SU-DHL-6 (cell line): ENCODE measurements at regions not wholly inside any gene's neighbourhood (a gene's known extent, or its start where the extent isn't known, plus 50 kb on each side); places are given as distances from the start of the nearest gene placed in this dataset.

Experiments
- H2AFZ ChIP-seq: fragments of 200-600 bp; sonication (generic); 2 replicates; pipeline ENCODE4 v1.6.1; 2014; ENCODE audit warnings: low read depth, mild to moderate bottlenecking, moderate library complexity, mixed read lengths, antibody characterized with exemption, low read length; ENCODE audit not compliant: severe bottlenecking
- H3F3A ChIP-seq: fragments of 200-600 bp; shearing (Covaris generic); 2 replicates; pipeline ENCODE4 v1.6.0; 2016; ENCODE audit warnings: antibody characterized with exemption, mild to moderate bottlenecking; ENCODE audit not compliant: insufficient read depth
- H3K27ac ChIP-seq: fragments of 200-600 bp; sonication (generic); 2 replicates; pipeline ENCODE4 v1.5.1; 2016; ENCODE audit warnings: low read depth, mild to moderate bottlenecking, low read length, moderate library complexity, mixed read lengths
- H3K27me3 ChIP-seq: fragments of 200-600 bp; sonication (generic), shearing (Covaris generic); 2 replicates; pipeline ENCODE4 v1.6.0; 2014; ENCODE audit warnings: mild to moderate bottlenecking, low read length
- H3K36me3 ChIP-seq: fragments of 200-600 bp; sonication (generic); 2 replicates; pipeline ENCODE4 v1.6.1; 2014; ENCODE audit warnings: mild to moderate bottlenecking, low read length, mixed read lengths
- H3K4me2 ChIP-seq: fragments of 300-600, 200-600 bp; shearing (Covaris generic), sonication (generic); 2 replicates; pipeline ENCODE4 v1.6.0; 2014; ENCODE audit warnings: low read length, low read depth, mild to moderate bottlenecking; ENCODE audit not compliant: poor library complexity, severe bottlenecking
- H3K4me3 ChIP-seq: fragments of 200-600 bp; sonication (generic); 2 replicates; pipeline ENCODE4 v1.5.1; 2014; ENCODE audit warnings: antibody characterized with exemption, low read length, mild to moderate bottlenecking, mixed read lengths; ENCODE audit not compliant: insufficient read depth, poor library complexity, severe bottlenecking
- H3K79me2 ChIP-seq: fragments of 200-600 bp; sonication (generic); 2 replicates; pipeline ENCODE4 v1.6.1; 2014; ENCODE audit warnings: mild to moderate bottlenecking, low read length, moderate library complexity; ENCODE audit not compliant: insufficient read depth
- H3K9ac ChIP-seq: fragments of 200-600 bp; sonication (generic); 2 replicates; pipeline ENCODE4 v1.7.0; 2014; ENCODE audit warnings: mild to moderate bottlenecking, low read length
- H3K9me2 ChIP-seq: fragments of 200-600 bp; sonication (generic); replicated peaks from 2 replicates; pipeline ENCODE4 v1.6.1; 2014; ENCODE audit warnings: low read length; ENCODE audit not compliant: insufficient read depth
- H3K9me3 ChIP-seq: fragments of 200-600 bp; sonication (generic); 2 replicates; pipeline ENCODE4 v1.6.1; 2014; ENCODE audit warnings: low read length, mixed read lengths; ENCODE audit not compliant: insufficient read depth
- H4K20me1 ChIP-seq: fragments of 200-600 bp; sonication (generic); 2 replicates; pipeline ENCODE4 v1.6.1; 2014; ENCODE audit warnings: low read depth, mild to moderate bottlenecking, antibody characterized with exemption, low read length, moderate library complexity, mixed read lengths
- EZH2phosphoT487 ChIP-seq: fragments of 200-600 bp; sonication (generic), shearing (Covaris generic); conservative IDR thresholded peaks from 2 replicates; pipeline ENCODE4 v1.6.1; 2018; ENCODE audit warnings: mild to moderate bottlenecking, antibody characterized with exemption, low read length, moderate library complexity, mixed read lengths
- TF ChIP-seq, protein P1 (sequence below): fragments of 200-600 bp; sonication (generic); IDR thresholded peaks from one replicate; pipeline ENCODE4 v1.5.1; 2017; ENCODE audit warnings: antibody characterized with exemption, mild to moderate bottlenecking, low read length, moderate library complexity; ENCODE audit not compliant: insufficient read depth, poor library complexity, severe bottlenecking

DNA sequence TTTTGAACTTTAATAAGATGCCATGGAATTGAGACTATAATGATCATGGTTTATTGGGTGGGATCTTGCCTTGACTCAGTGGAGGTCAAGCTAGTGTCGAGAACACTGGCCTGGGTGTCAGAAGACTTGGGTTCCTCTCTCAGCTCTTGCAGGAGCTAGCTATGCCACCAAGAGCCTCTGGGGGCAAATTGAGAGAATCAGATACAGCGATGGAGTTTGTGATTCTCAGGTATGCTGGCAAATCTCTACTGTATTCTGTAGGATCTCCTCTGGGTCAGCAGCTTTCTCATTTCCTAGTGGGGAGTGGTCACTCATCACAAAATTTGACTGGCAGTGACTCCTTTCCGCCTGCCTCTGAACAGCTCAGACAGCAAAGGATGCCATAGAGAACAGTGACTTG is 477.0 kb downstream of the RNF144A start:
- no peak overlapping the region for H3K27ac ChIP-seq
- H3K4me3 ChIP-seq, result no peak overlapping the region
- H3K9ac ChIP-seq, result no peak overlapping the region
- no peak overlapping the region for H2AFZ ChIP-seq
- H3K36me3 ChIP-seq, result no peaks in the 10 kb centered on the region
- no peaks in the 10 kb centered on the region for H3K27me3 ChIP-seq
- no peaks in the 10 kb centered on the region for H3F3A ChIP-seq
- H3K4me2 ChIP-seq, result no peak overlapping the region
- TF ChIP-seq, protein P1, sequence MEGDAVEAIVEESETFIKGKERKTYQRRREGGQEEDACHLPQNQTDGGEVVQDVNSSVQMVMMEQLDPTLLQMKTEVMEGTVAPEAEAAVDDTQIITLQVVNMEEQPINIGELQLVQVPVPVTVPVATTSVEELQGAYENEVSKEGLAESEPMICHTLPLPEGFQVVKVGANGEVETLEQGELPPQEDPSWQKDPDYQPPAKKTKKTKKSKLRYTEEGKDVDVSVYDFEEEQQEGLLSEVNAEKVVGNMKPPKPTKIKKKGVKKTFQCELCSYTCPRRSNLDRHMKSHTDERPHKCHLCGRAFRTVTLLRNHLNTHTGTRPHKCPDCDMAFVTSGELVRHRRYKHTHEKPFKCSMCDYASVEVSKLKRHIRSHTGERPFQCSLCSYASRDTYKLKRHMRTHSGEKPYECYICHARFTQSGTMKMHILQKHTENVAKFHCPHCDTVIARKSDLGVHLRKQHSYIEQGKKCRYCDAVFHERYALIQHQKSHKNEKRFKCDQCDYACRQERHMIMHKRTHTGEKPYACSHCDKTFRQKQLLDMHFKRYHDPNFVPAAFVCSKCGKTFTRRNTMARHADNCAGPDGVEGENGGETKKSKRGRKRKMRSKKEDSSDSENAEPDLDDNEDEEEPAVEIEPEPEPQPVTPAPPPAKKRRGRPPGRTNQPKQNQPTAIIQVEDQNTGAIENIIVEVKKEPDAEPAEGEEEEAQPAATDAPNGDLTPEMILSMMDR, result no peak
- TF ChIP-seq EZH2phosphoT487, result no peak
- H4K20me1 ChIP-seq, result no peaks in the 10 kb centered on the region
- H3K9me3 ChIP-seq, result no peaks in the 10 kb centered on the region
- no peaks in the 10 kb centered on the region for H3K79me2 ChIP-seq
- H3K9me2 ChIP-seq, result no peaks in the 10 kb centered on the region

DNA sequence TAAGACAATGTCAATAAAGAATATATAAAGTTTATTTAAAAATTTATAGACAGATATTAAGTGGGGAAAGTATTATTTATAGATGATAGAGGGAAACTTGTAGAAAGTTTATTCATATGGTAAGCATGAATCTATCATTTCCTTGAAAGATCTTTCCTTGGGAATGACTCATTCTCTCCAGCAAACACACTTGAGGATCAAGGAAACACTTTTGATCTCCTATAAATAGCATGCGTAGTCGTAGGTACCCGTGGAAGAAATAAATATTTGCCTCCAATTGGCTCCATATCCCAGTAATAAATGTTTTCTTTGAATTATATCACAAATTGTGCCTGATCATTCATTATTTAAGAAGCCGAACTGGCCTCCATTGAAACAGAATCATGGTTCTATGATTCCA is 483.4 kb downstream of the RNF144A start:
- H2AFZ ChIP-seq, result no peak overlapping the region
- no peak overlapping the region for H3K9ac ChIP-seq
- H4K20me1 ChIP-seq, result no peaks in the 10 kb centered on the region
- no peaks in the 10 kb centered on the region for H3K9me2 ChIP-seq
- H3K9me3 ChIP-seq, result no peaks in the 10 kb centered on the region
- no peaks in the 10 kb centered on the region for H3K36me3 ChIP-seq
- H3K4me3 ChIP-seq, result no peak overlapping the region
- H3F3A ChIP-seq, result no peaks in the 10 kb centered on the region
- no peak overlapping the region for H3K27ac ChIP-seq
- no peak for TF ChIP-seq EZH2phosphoT487
- TF ChIP-seq, protein P1, result no peak
- no peaks in the 10 kb centered on the region for H3K27me3 ChIP-seq
- no peaks in the 10 kb centered on the region for H3K79me2 ChIP-seq
- H3K4me2 ChIP-seq, result no peak overlapping the region

DNA sequence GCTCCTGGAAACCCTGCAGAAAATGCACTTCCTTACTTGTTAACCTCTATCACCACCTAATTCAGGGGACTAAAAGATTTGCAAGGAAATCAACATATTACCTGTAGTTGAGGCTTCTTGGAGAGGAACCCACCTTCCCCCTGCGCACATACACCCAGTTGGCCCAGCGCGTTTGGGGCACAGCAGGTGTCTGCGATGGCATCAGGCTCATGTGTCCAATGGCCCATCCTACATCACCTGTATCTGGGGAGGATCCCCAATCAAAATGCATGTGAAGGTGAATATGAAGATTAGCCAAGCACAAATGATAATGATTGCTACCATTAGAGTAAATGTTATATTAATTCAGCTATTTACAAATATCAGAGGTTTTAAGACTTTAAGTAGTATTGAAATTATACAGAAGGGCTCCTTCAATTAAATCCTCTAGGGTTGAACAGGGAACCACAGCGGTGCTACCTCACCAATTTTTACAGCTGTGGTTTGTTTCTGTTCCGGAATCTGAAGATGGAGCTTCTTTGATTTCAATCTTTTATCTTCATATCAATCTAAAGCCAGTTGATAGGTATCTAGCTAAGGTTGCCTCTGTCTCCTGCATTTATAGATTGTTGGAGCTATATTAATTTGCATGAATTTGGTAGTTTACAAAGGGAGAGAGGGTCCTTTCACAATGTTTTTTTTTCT is 486.0 kb downstream of the RNF144A start:
- no peaks in the 10 kb centered on the region for H3K27me3 ChIP-seq
- H2AFZ ChIP-seq, result no peak overlapping the region
- no peaks in the 10 kb centered on the region for H3K9me2 ChIP-seq
- no peak overlapping the region for H3K27ac ChIP-seq
- H3F3A ChIP-seq, result no peaks in the 10 kb centered on the region
- no peaks in the 10 kb centered on the region for H3K9me3 ChIP-seq
- H3K4me2 ChIP-seq, result no peak overlapping the region
- no peak overlapping the region for H3K4me3 ChIP-seq
- H3K36me3 ChIP-seq, result no peaks in the 10 kb centered on the region
- no peak for TF ChIP-seq EZH2phosphoT487
- TF ChIP-seq, protein P1, result no peak
- H3K79me2 ChIP-seq, result no peaks in the 10 kb centered on the region
- H4K20me1 ChIP-seq, result no peaks in the 10 kb centered on the region
- H3K9ac ChIP-seq, result no peak overlapping the region
